Brain microvascular endothelial cell (primary cell): ENCODE measurements at regions not wholly inside any gene's neighbourhood (a gene's known extent, or its start where the extent isn't known, plus 50 kb on each side); places are given as distances from the start of the nearest gene placed in this dataset.

Experiments
- DNase-seq: peaks from one replicate; pipeline ENCODE4 v3.0.0-alpha.2; 2020
- H3K27ac ChIP-seq: fragments of 250-450 bp; sonication (Bioruptor Pico); 2 replicates; pipeline ENCODE4 v1.5.1; 2020; ENCODE audit warnings: mild to moderate bottlenecking, moderate library complexity
- H3K27me3 ChIP-seq: fragments of 250-450 bp; sonication (Bioruptor Pico); replicated peaks from 2 replicates; pipeline ENCODE4 v1.5.1; 2020; ENCODE audit warnings: mild to moderate bottlenecking
- H3K36me3 ChIP-seq: fragments of 250-450 bp; sonication (Bioruptor Pico); replicated peaks from 2 replicates; pipeline ENCODE4 v1.5.1; 2020; ENCODE audit warnings: mild to moderate bottlenecking
- H3K4me3 ChIP-seq: 2 replicates; pipeline ENCODE4 v1.5.1; 2011; ENCODE audit warnings: low read depth, mild to moderate bottlenecking, control low read depth, low read length, moderate library complexity
- CTCF ChIP-seq: IDR thresholded peaks from 2 replicates; pipeline ENCODE4 v1.5.1; 2011; ENCODE audit warnings: low read depth, mild to moderate bottlenecking, moderate library complexity, low read length, control low read depth, inconsistent platforms; ENCODE audit errors: missing control alignments
- in situ Hi-C: cut with HindIII; loops from 2 replicates; pipeline ENCODE4 v1.10.0; 2017; ENCODE audit warnings: low sequenced_read_pairs, low pct_ligation_motif_present

- no peak overlapping the region for H3K4me3 ChIP-seq
- H3K36me3 ChIP-seq = no peaks in the 10 kb centered on the region
- no peak overlapping the region for H3K27ac ChIP-seq
- H3K27me3 ChIP-seq = no peaks in the 10 kb centered on the region
- in situ Hi-C loops = loop anchor here (25.0 kb wide), 2 partner anchors 179 to 304 kb away; no protein-coding TSS in a partner anchor
- no peak for TF ChIP-seq CTCF
- DNase-seq = no peak
Measured at GRCh38 chr3:86782866-86783265, 208.1 kb downstream of the VGLL3 start.

GRCh38 chr3:86782286-86782685 lies 208.7 kb downstream of the VGLL3 start:
- Histone ChIP-seq H3K27me3 (no peaks in the 10 kb centered on the region), H3K4me3 (no peak overlapping the region), H3K36me3 (no peaks in the 10 kb centered on the region), H3K27ac (no peak overlapping the region)
- in situ Hi-C loops = loop anchor here (25.0 kb wide), 2 partner anchors 180 to 305 kb away; no protein-coding TSS in a partner anchor
- TF ChIP-seq CTCF = no peak
- no peak for DNase-seq

GRCh38 chr3:86774082-86774691 lies 216.8 kb downstream of the VGLL3 start:
- DNase-seq = no peak
- no peaks in the 10 kb centered on the region for H3K27me3 ChIP-seq
- H3K4me3 ChIP-seq = no peak overlapping the region
- in situ Hi-C loops = no loop called here
- peak; percentile 16 for TF ChIP-seq CTCF
- no peaks in the 10 kb centered on the region for H3K36me3 ChIP-seq
- H3K27ac ChIP-seq = no peak overlapping the region

GRCh38 chr3:86772699-86773098 lies 218.2 kb downstream of the VGLL3 start:
- in situ Hi-C loops = no loop called here
- Histone ChIP-seq H3K27ac (no peak overlapping the region), H3K4me3 (no peak overlapping the region), H3K27me3 (no peaks in the 10 kb centered on the region), H3K36me3 (no peaks in the 10 kb centered on the region)
- TF ChIP-seq CTCF = no peak
- DNase-seq = no peak

GRCh38 chr3:86771741-86772512 lies 219.0 kb downstream of the VGLL3 start:
- Histone ChIP-seq H3K36me3 (no peaks in the 10 kb centered on the region), H3K27ac (no peak overlapping the region), H3K4me3 (no peak overlapping the region), H3K27me3 (no peaks in the 10 kb centered on the region)
- DNase-seq = no peak
- in situ Hi-C loops = no loop called here
- TF ChIP-seq CTCF = no peak
